ENCODE measurements at regions not wholly inside any gene's neighbourhood (a gene's known extent, or its start where the extent isn't known, plus 50 kb on each side); places are given as distances from the start of the nearest gene placed in this dataset.

- Histone ChIP-seq H3K27me3 (ENCODE audit: insufficient read depth, low read length, poor library complexity) (peaks cover 10% of the 10 kb centered on the region), H3K4me1 (ENCODE audit: insufficient read depth, low read length) (no peaks in the 10 kb centered on the region), H3K79me2 (ENCODE audit: insufficient read depth, low read length) (no peaks in the 10 kb centered on the region), H3K9ac (ENCODE audit: low read depth, low read length) (no peak overlapping the region), H4K20me1 (ENCODE audit: insufficient read depth, low read length) (peaks cover 16% of the 10 kb centered on the region), H3K36me3 (ENCODE audit: insufficient read depth, low read length) (no peaks in the 10 kb centered on the region), H3K4me3 (ENCODE audit: low read depth in 1 of 2, low read length in 2 of 2) (no peak overlapping the region), H3K9me3 (ENCODE audit: insufficient read depth, low read length, severe bottlenecking) (no peaks in the 10 kb centered on the region), H3K27ac (ENCODE audit: low read length) (no peak overlapping the region), H3K4me2 (ENCODE audit: insufficient read depth, low read length) (no peak overlapping the region), H2AFZ (ENCODE audit: low read depth, low read length) (no peak overlapping the region)
- DNase-seq (no peak), ATAC-seq (ENCODE audit: insufficient read depth, low read depth) (no peak)
- no peak for TF ChIP-seq EZH2 (IDR thresholded peaks at IDR 0.05; ENCODE audit: borderline replicate concordance, low read depth, low read length, severe bottlenecking)
- TF ChIP-seq, protein P1, sequence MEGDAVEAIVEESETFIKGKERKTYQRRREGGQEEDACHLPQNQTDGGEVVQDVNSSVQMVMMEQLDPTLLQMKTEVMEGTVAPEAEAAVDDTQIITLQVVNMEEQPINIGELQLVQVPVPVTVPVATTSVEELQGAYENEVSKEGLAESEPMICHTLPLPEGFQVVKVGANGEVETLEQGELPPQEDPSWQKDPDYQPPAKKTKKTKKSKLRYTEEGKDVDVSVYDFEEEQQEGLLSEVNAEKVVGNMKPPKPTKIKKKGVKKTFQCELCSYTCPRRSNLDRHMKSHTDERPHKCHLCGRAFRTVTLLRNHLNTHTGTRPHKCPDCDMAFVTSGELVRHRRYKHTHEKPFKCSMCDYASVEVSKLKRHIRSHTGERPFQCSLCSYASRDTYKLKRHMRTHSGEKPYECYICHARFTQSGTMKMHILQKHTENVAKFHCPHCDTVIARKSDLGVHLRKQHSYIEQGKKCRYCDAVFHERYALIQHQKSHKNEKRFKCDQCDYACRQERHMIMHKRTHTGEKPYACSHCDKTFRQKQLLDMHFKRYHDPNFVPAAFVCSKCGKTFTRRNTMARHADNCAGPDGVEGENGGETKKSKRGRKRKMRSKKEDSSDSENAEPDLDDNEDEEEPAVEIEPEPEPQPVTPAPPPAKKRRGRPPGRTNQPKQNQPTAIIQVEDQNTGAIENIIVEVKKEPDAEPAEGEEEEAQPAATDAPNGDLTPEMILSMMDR (IDR thresholded peaks at IDR 0.05; ENCODE audit: borderline replicate concordance, extremely low read depth, low read length, poor library complexity, severe bottlenecking) = no peak
Observed at GRCh38 chr5:141758310-141758998, 76.4 kb upstream of the ARAP3 start.

GRCh38 chr5:141757402-141757801, 75.4 kb upstream of the ARAP3 start:
- no peaks in the 10 kb centered on the region for H3K79me2 ChIP-seq (ENCODE audit: insufficient read depth, low read length)
- no peak overlapping the region for H3K9ac ChIP-seq (ENCODE audit: low read depth, low read length)
- DNase-seq (no peak), ATAC-seq (ENCODE audit: insufficient read depth, low read depth) (no peak)
- H2AFZ ChIP-seq (ENCODE audit: low read depth, low read length) = no peak overlapping the region
- H3K36me3 ChIP-seq (ENCODE audit: insufficient read depth, low read length) = no peaks in the 10 kb centered on the region
- H3K9me3 ChIP-seq (ENCODE audit: insufficient read depth, low read length, severe bottlenecking) = no peaks in the 10 kb centered on the region
- peaks cover 16% of the 10 kb centered on the region for H4K20me1 ChIP-seq (ENCODE audit: insufficient read depth, low read length)
- no peak overlapping the region for H3K4me2 ChIP-seq (ENCODE audit: insufficient read depth, low read length)
- H3K27ac ChIP-seq (ENCODE audit: low read length) = no peak overlapping the region
- H3K27me3 ChIP-seq (ENCODE audit: insufficient read depth, low read length, poor library complexity) = peaks cover 10% of the 10 kb centered on the region
- no peak overlapping the region for H3K4me3 ChIP-seq (ENCODE audit: low read depth in 1 of 2, low read length in 2 of 2)
- H3K4me1 ChIP-seq (ENCODE audit: insufficient read depth, low read length) = no peaks in the 10 kb centered on the region
- TF ChIP-seq, protein P1 (IDR thresholded peaks at IDR 0.05; ENCODE audit: borderline replicate concordance, extremely low read depth, low read length, poor library complexity, severe bottlenecking) = peak; percentile 19
- TF ChIP-seq EZH2 (IDR thresholded peaks at IDR 0.05; ENCODE audit: borderline replicate concordance, low read depth, low read length, severe bottlenecking) = no peak

DNA sequence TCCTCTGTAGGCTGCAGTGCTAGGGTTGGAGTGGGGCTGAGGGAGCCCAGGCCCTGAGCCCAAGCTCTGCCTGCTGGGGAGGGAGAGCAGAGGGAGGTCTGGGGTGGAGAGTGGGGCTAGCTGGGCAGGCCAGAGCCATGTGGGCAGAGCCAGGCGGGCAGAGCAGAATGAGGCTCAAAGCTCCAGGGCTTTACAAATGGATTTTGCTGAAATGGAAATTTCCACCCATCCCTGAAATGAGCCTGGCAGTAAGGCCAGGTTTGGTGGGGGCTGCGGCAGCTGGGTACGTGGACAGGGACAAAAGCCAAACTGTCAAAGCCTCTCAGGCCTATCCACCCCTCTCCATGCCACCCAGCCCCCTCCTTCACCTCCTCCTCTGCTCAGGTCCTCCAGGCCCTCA, 74.2 kb upstream of the ARAP3 start:
- Histone ChIP-seq H2AFZ (ENCODE audit: low read depth, low read length) (no peak overlapping the region), H3K9me3 (ENCODE audit: insufficient read depth, low read length, severe bottlenecking) (no peaks in the 10 kb centered on the region), H3K27me3 (ENCODE audit: insufficient read depth, low read length, poor library complexity) (peaks cover 6% of the 10 kb centered on the region), H3K27ac (ENCODE audit: low read length) (no peak overlapping the region), H3K79me2 (ENCODE audit: insufficient read depth, low read length) (no peaks in the 10 kb centered on the region), H3K9ac (ENCODE audit: low read depth, low read length) (no peak overlapping the region), H3K4me1 (ENCODE audit: insufficient read depth, low read length) (no peaks in the 10 kb centered on the region), H3K36me3 (ENCODE audit: insufficient read depth, low read length) (no peaks in the 10 kb centered on the region), H3K4me3 (ENCODE audit: low read depth in 1 of 2, low read length in 2 of 2) (no peak overlapping the region), H4K20me1 (ENCODE audit: insufficient read depth, low read length) (peaks cover 16% of the 10 kb centered on the region), H3K4me2 (ENCODE audit: insufficient read depth, low read length) (no peak overlapping the region)
- no peak for DNase-seq
- TF ChIP-seq, protein P1 (IDR thresholded peaks at IDR 0.05; ENCODE audit: borderline replicate concordance, extremely low read depth, low read length, poor library complexity, severe bottlenecking) = no peak
- no peak for ATAC-seq (ENCODE audit: insufficient read depth, low read depth)

Data from DND-41 (cell line).